GM21381 (cell line): ENCODE measurements at regions not wholly inside any gene's neighbourhood (a gene's known extent, or its start where the extent isn't known, plus 50 kb on each side); places are given as distances from the start of the nearest gene placed in this dataset.

ENCODE experiments used
- ATAC-seq: cut with Tn5 transposase; IDR thresholded peaks from one replicate; pipeline ENCODE4 v1.9.1; 2021; ENCODE audit warnings: mild to moderate bottlenecking, moderate library complexity; ENCODE audit not compliant: unreplicated experiment

GRCh38 chr4:181307824-181308223 lies 935.4 kb upstream of the TENM3 start:
- no peak for ATAC-seq

- no peak for ATAC-seq
Observed at GRCh38 chr4:181308476-181309312, 934.5 kb upstream of the TENM3 start.

GRCh38 chr4:181312066-181312465 lies 931.1 kb upstream of the TENM3 start:
- ATAC-seq = no peak

GRCh38 chr4:181319629-181320028 lies 923.6 kb upstream of the TENM3 start:
- no peak for ATAC-seq

GRCh38 chr4:181323061-181323460 lies 920.1 kb upstream of the TENM3 start:
- ATAC-seq = peak; percentile 65

GRCh38 chr4:181330654-181331201 lies 912.5 kb upstream of the TENM3 start:
- no peak for ATAC-seq

- ATAC-seq = no peak
Observed at GRCh38 chr4:181331214-181331613, 912.0 kb upstream of the TENM3 start.

GRCh38 chr4:181345931-181346330 lies 897.3 kb upstream of the TENM3 start:
- ATAC-seq = no peak

GRCh38 chr4:181350615-181351415 lies 892.4 kb upstream of the TENM3 start:
- ATAC-seq = no peak

GRCh38 chr4:181364504-181364903 lies 878.7 kb upstream of the TENM3 start:
- no peak for ATAC-seq

- no peak for ATAC-seq
Observed at GRCh38 chr4:181365671-181366070, 877.5 kb upstream of the TENM3 start.

- no peak for ATAC-seq
Observed at GRCh38 chr4:181372014-181372413, 871.2 kb upstream of the TENM3 start.

- ATAC-seq = no peak
Observed at GRCh38 chr4:181376058-181376457, 867.1 kb upstream of the TENM3 start.

GRCh38 chr4:181388061-181388460 lies 855.1 kb upstream of the TENM3 start:
- ATAC-seq = no peak

GRCh38 chr4:181416966-181417365 lies 826.2 kb upstream of the TENM3 start:
- no peak for ATAC-seq

- no peak for ATAC-seq
Observed at GRCh38 chr4:181418496-181418895, 824.7 kb upstream of the TENM3 start.

GRCh38 chr4:181420950-181421349 lies 822.3 kb upstream of the TENM3 start:
- no peak for ATAC-seq

GRCh38 chr4:181424362-181425016 lies 818.7 kb upstream of the TENM3 start:
- ATAC-seq = no peak

- no peak for ATAC-seq
Observed at GRCh38 chr4:181427076-181427475, 816.1 kb upstream of the TENM3 start.

- ATAC-seq = no peak
Observed at GRCh38 chr4:181431006-181431405, 812.2 kb upstream of the TENM3 start.

- ATAC-seq = no peak
Observed at GRCh38 chr4:181431661-181432060, 811.5 kb upstream of the TENM3 start.
